ENCODE measurements at regions not wholly inside any gene's neighbourhood (a gene's known extent, or its start where the extent isn't known, plus 50 kb on each side); places are given as distances from the start of the nearest gene placed in this dataset.
"Not testable (repeated sequence)": the region's sequence is repeated elsewhere in the genome, so short reads cannot be mapped to it uniquely, and the experiment has no call there.

DNA sequence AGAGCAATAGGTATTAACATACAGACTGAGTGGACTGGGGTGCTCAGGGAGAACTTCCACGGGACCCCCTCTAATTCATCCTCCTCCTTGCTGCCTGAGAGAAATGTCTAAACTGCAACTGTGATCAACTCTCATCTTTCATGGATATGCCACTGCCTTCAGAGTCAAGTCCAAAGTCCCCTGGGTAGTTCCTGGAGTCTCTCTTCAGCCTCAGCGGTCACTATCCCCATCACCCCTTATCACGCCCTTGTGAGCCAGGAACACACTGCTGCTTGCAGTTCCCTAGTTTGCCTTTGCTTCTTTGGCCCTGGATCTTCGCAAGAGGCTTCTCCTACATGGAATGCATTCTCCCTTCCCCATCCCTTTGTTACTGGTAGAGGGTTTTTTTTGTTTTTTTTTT is 58.7 kb upstream of the AUTS2 start:
- H3K27ac ChIP-seq (ENCODE audit: low read depth, low read length): no peak overlapping the region
- no peak overlapping the region for H3K4me3 ChIP-seq (ENCODE audit: low read length)
- Mint-ChIP-seq H3K4me3 (no peak overlapping the region), H3K9me3 (peaks cover 0 to 15% (median 4%) of the 10 kb centered on the region in 5 donors), H3K27me3 (peaks cover 0 to 2% of the 10 kb centered on the region in 2 donors), H3K36me3 (no peaks in the 10 kb centered on the region), H3K4me1 (no peaks in the 10 kb centered on the region), H3K27ac (no peak overlapping the region)
- no peaks in the 10 kb centered on the region for H3K27me3 ChIP-seq (ENCODE audit: insufficient read depth, low read length, poor library complexity, severe bottlenecking)
- POLR2A ChIA-PET: no interaction called here
- H3K9me3 ChIP-seq (ENCODE audit: low read length): no peaks in the 10 kb centered on the region
- H3K36me3 ChIP-seq (ENCODE audit: insufficient read depth, low read length): no peaks in the 10 kb centered on the region
- no peak for DNase-seq
- CTCF ChIA-PET: no interaction called here
- H3K4me1 ChIP-seq (ENCODE audit: insufficient read depth, low read length): no peaks in the 10 kb centered on the region

DNA sequence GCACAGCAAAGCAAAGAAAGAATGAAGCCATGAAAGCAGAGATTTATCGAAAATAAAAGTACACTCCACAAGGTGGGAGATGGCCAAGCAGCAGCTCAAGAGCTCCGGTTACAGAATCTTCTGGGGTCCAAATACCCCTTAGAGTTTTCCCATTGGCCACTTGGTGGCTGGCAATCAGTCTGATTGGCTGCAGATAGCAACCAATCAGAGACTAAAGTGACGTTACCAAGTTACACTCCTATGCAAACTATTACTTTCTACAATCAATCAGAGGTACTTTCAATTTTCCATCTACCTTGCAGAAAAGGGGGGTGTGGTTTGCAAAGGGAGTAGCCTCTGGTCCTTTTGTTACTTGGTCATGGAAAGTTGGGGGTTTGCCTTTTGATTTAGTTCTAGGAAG is 58.0 kb upstream of the AUTS2 start:
- H3K27me3 ChIP-seq (ENCODE audit: insufficient read depth, low read length, poor library complexity, severe bottlenecking): no peaks in the 10 kb centered on the region
- POLR2A ChIA-PET: no interaction called here
- Mint-ChIP-seq H3K4me1 (no peaks in the 10 kb centered on the region), H3K36me3 (no peaks in the 10 kb centered on the region), H3K27me3 (peaks cover 0 to 2% of the 10 kb centered on the region in 2 donors), H3K9me3 (peaks cover 0 to 13% (median 3%) of the 10 kb centered on the region in 5 donors), H3K4me3 (no peak overlapping the region), H3K27ac (no peak overlapping the region)
- H3K36me3 ChIP-seq (ENCODE audit: insufficient read depth, low read length): no peaks in the 10 kb centered on the region
- no peaks in the 10 kb centered on the region for H3K4me1 ChIP-seq (ENCODE audit: insufficient read depth, low read length)
- no peak overlapping the region for H3K27ac ChIP-seq (ENCODE audit: low read depth, low read length)
- DNase-seq: no peak
- H3K4me3 ChIP-seq (ENCODE audit: low read length): no peak overlapping the region
- no peaks in the 10 kb centered on the region for H3K9me3 ChIP-seq (ENCODE audit: low read length)
- CTCF ChIA-PET: no interaction called here

DNA sequence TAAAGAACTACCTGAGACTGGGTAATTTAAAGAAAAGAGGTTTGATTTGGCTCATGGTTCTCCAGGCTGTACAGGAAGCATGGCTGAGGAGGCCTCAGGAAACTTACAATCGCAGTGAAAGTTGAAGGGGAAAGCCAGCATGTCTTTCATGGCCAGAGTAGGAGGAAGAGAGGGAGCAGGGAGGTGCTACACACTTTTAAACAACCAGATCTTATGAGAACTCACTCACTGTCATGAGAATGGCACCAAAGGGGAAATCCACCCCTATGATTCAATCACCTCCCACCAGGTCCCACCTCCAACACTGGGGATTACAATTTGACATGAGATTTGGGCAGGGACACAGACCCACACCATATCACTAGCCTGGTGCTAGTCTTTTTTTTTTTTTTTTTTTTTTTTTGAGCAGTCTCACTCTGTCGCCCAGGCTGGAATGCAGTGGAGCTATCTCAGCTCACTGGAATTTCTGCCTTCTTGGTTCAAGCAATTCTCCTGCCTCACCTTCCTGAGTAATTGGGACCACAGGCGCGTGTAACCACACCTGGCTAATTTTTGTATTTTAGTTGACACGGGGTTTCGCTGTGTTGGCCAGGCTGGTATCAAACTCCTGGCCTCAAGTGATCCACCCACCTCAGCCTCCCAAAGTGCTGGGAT is 56.4 kb upstream of the AUTS2 start:
- H3K4me1 Mint-ChIP-seq; DNase-seq; H3K36me3 ChIP-seq (ENCODE audit: insufficient read depth, low read length); H3K4me1 ChIP-seq (ENCODE audit: insufficient read depth, low read length); H3K27me3 ChIP-seq (ENCODE audit: insufficient read depth, low read length, poor library complexity, severe bottlenecking); H3K27ac ChIP-seq (ENCODE audit: low read depth, low read length); POLR2A ChIA-PET; H3K36me3 Mint-ChIP-seq; H3K27me3 Mint-ChIP-seq; H3K4me3 Mint-ChIP-seq; H3K27ac Mint-ChIP-seq; H3K4me3 ChIP-seq (ENCODE audit: low read length); H3K9me3 ChIP-seq (ENCODE audit: low read length): not testable (repeated sequence)
- H3K9me3 Mint-ChIP-seq: peaks cover 0 to 13% (median 3%) of the 10 kb centered on the region in 5 donors
- CTCF ChIA-PET: interaction anchor here (0.7 kb wide), 1 partner anchor 1420 kb away, joined by 3 read pairs; no protein-coding TSS in a partner anchor

DNA sequence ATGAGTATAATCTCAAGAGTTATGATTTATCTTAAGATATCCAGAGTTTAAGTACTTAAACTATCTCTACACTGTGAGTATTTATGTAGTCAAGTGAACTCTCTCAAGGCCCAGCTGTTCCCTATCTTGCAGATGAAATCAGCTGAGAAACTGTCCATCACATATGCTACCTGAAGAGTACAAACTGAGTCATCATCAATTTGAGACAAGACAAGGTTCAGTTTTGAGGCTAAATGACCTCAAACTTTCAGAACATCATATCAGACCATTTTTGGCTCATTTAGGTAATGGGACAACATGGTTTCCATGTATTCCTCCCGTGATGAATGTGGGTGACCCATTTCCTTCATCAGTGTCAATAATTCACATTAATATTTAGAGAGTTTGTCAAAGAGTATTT is 53.1 kb upstream of the AUTS2 start:
- Mint-ChIP-seq H3K9me3 (peaks cover 0 to 9% (median under 1%) of the 10 kb centered on the region in 5 donors), H3K27ac (no peak overlapping the region), H3K4me1 (no peaks in the 10 kb centered on the region), H3K27me3 (peaks cover 0 to 2% of the 10 kb centered on the region in 2 donors), H3K36me3 (no peaks in the 10 kb centered on the region), H3K4me3 (no peak overlapping the region)
- H3K9me3 ChIP-seq (ENCODE audit: low read length): no peaks in the 10 kb centered on the region
- H3K4me3 ChIP-seq (ENCODE audit: low read length): no peak overlapping the region
- H3K27ac ChIP-seq (ENCODE audit: low read depth, low read length): no peak overlapping the region
- ChIA-PET POLR2A (no interaction called here), CTCF (no interaction called here)
- DNase-seq: no peak
- H3K27me3 ChIP-seq (ENCODE audit: insufficient read depth, low read length, poor library complexity, severe bottlenecking): no peaks in the 10 kb centered on the region
- H3K4me1 ChIP-seq (ENCODE audit: insufficient read depth, low read length): no peaks in the 10 kb centered on the region
- H3K36me3 ChIP-seq (ENCODE audit: insufficient read depth, low read length): no peaks in the 10 kb centered on the region
